HG02588 (cell line): ENCODE measurements at regions not wholly inside any gene's neighbourhood (a gene's known extent, or its start where the extent isn't known, plus 50 kb on each side); places are given as distances from the start of the nearest gene placed in this dataset.
"Not testable (repeated sequence)": the region's sequence is repeated elsewhere in the genome, so short reads cannot be mapped to it uniquely, and the experiment has no call there.

ENCODE experiments used
- ATAC-seq: cut with Tn5 transposase; IDR thresholded peaks from one replicate; pipeline ENCODE4 v1.9.1; 2021; ENCODE audit warnings: mild to moderate bottlenecking, moderate library complexity; ENCODE audit not compliant: unreplicated experiment

GRCh38 chr1:761791-762190 is 75.3 kb upstream of the OR4F16 start:
- not testable (repeated sequence) for ATAC-seq

- ATAC-seq = not testable (repeated sequence)
Observed at GRCh38 chr1:771449-771848, 85.0 kb upstream of the OR4F16 start.

GRCh38 chr1:777480-778180 is 91.2 kb upstream of the OR4F16 start:
- ATAC-seq = not testable (repeated sequence)

GRCh38 chr1:778451-779278 is 92.2 kb upstream of the OR4F16 start:
- peak; percentile 100 for ATAC-seq

GRCh38 chr1:779621-780020 is 93.2 kb upstream of the OR4F16 start:
- ATAC-seq = not testable (repeated sequence)

- no peak for ATAC-seq
Observed at GRCh38 chr1:788835-789234, 102.4 kb upstream of the OR4F16 start.

GRCh38 chr1:789606-790005 is 103.2 kb upstream of the OR4F16 start:
- ATAC-seq = not testable (repeated sequence)

GRCh38 chr1:790388-790930 is 104.0 kb upstream of the OR4F16 start:
- ATAC-seq = not testable (repeated sequence)

- ATAC-seq = not testable (repeated sequence)
Observed at GRCh38 chr1:794310-794709, 107.9 kb upstream of the OR4F16 start.

GRCh38 chr1:794918-795584 is 108.6 kb upstream of the OR4F16 start:
- ATAC-seq = not testable (repeated sequence)

GRCh38 chr1:797649-798048 is 111.2 kb upstream of the OR4F16 start:
- ATAC-seq = not testable (repeated sequence)

- not testable (repeated sequence) for ATAC-seq
Observed at GRCh38 chr1:800397-800796, 113.9 kb upstream of the OR4F16 start.

- peak; percentile 80 for ATAC-seq
Observed at GRCh38 chr1:804378-805115, 118.1 kb upstream of the OR4F16 start.

GRCh38 chr1:805310-805709 is 118.4 kb upstream of the SAMD11 start:
- ATAC-seq = not testable (repeated sequence)

- ATAC-seq = not testable (repeated sequence)
Observed at GRCh38 chr1:807066-807465, 116.7 kb upstream of the SAMD11 start.

GRCh38 chr1:807699-808390 is 115.9 kb upstream of the SAMD11 start:
- ATAC-seq = not testable (repeated sequence)

GRCh38 chr1:810949-811348 is 112.8 kb upstream of the SAMD11 start:
- ATAC-seq = not testable (repeated sequence)

- ATAC-seq = not testable (repeated sequence)
Observed at GRCh38 chr1:812535-813127, 111.1 kb upstream of the SAMD11 start.

GRCh38 chr1:814543-814942 is 109.2 kb upstream of the SAMD11 start:
- not testable (repeated sequence) for ATAC-seq
